Activated T-helper 1 cell treated with Interleukin-2 at 50 U/mL for 16 hours (primary cell): ENCODE measurements at regions not wholly inside any gene's neighbourhood (a gene's known extent, or its start where the extent isn't known, plus 50 kb on each side); places are given as distances from the start of the nearest gene placed in this dataset.

ENCODE experiments used
- DNase-seq: peaks from one replicate; pipeline ENCODE4 v3.0.0-alpha.2; 2020; ENCODE audit warnings: low read depth

- DNase-seq, result no peak
These were observed 240.4 kb upstream of the PGRMC2 start for GRCh38 chr4:128527946-128528576.

- DNase-seq, result no peak
These were observed 239.7 kb upstream of the PGRMC2 start for GRCh38 chr4:128527351-128527750.

GRCh38 chr4:128525992-128526630 is 238.5 kb upstream of the PGRMC2 start:
- DNase-seq, result no peak

- no peak for DNase-seq
These were observed 237.8 kb upstream of the PGRMC2 start for GRCh38 chr4:128525387-128525786.

- no peak for DNase-seq
These were observed 236.7 kb upstream of the PGRMC2 start for GRCh38 chr4:128524311-128524710.

GRCh38 chr4:128521648-128522111 is 234.1 kb upstream of the PGRMC2 start:
- DNase-seq, result no peak

GRCh38 chr4:128521156-128521555 is 233.5 kb upstream of the PGRMC2 start:
- DNase-seq, result no peak

- DNase-seq, result no peak
These were observed 231.7 kb upstream of the PGRMC2 start for GRCh38 chr4:128519163-128519830.

- DNase-seq, result no peak
These were observed 230.3 kb upstream of the PGRMC2 start for GRCh38 chr4:128517739-128518510.

GRCh38 chr4:128517096-128517738 is 229.6 kb upstream of the PGRMC2 start:
- DNase-seq, result no peak

GRCh38 chr4:128516301-128516969 is 228.8 kb upstream of the PGRMC2 start:
- no peak for DNase-seq

GRCh38 chr4:128513664-128514484 is 226.3 kb upstream of the PGRMC2 start:
- no peak for DNase-seq

- no peak for DNase-seq
These were observed 225.2 kb upstream of the PGRMC2 start for GRCh38 chr4:128512767-128513322.

- no peak for DNase-seq
These were observed 224.5 kb upstream of the PGRMC2 start for GRCh38 chr4:128512161-128512560.

GRCh38 chr4:128510850-128511249 is 223.2 kb upstream of the PGRMC2 start:
- no peak for DNase-seq

GRCh38 chr4:128502818-128503527 is 215.4 kb upstream of the PGRMC2 start:
- DNase-seq, result no peak

GRCh38 chr4:128501239-128501638 is 213.6 kb upstream of the PGRMC2 start:
- DNase-seq, result no peak

GRCh38 chr4:128488055-128488705 is 200.6 kb upstream of the PGRMC2 start:
- no peak for DNase-seq

- DNase-seq, result no peak
These were observed 197.3 kb upstream of the PGRMC2 start for GRCh38 chr4:128484896-128485295.
